ENCODE measurements at regions not wholly inside any gene's neighbourhood (a gene's known extent, or its start where the extent isn't known, plus 50 kb on each side); places are given as distances from the start of the nearest gene placed in this dataset.

DNA sequence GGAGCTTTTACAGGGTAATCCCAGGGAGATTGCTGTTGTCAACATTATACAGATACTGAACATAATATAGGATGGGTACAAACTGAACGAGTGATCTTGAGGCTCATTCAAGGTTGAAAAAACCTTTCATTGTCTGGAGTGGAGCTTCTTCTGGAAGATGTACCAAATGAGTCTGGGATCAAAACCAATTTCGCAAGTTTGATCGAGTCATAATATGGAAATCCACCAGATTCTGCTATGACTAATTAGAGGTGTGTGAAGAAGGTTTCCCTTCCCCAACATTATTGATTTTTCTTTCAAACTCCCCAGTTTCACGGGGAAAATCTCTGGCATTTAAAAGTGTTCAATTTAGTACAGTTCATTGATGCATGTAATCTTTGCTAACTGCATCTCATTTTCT lies 324.1 kb downstream of the ZFHX3 start:
- no peak overlapping the region for H2AFZ ChIP-seq (ENCODE audit: low read depth, low read length)
- no peaks in the 10 kb centered on the region for H3K27me3 ChIP-seq (ENCODE audit: control insufficient read depth in 2 of 2, insufficient read depth in 2 of 2, low read length in 2 of 2)
- WGBS (ENCODE audit: insufficient coverage, low coverage, missing lambda C conversion rate), result 57% methylated on average over 4 of the region's 4 CpGs
- no peaks in the 10 kb centered on the region for H3K9me1 ChIP-seq (ENCODE audit: control insufficient read depth, insufficient read depth, low read length)
- no peaks in the 10 kb centered on the region for H3K36me3 ChIP-seq (ENCODE audit: control insufficient read depth, insufficient read depth, low read length)
- H3K4me3 ChIP-seq, result no peak overlapping the region
- peaks cover 0 to 2% of the 10 kb centered on the region in 2 experiments; a peak in 1 of 5 replicates for H3K4me1 ChIP-seq (replicated peaks in 1 of 2; ENCODE audit: control insufficient read depth in 2 of 2, insufficient read depth in 2 of 2, low read length in 2 of 2)
- H3K79me2 ChIP-seq (ENCODE audit: control insufficient read depth, insufficient read depth, low read length), result no peaks in the 10 kb centered on the region
- in situ Hi-C loops (cut with MboI) (no loop called here), intact Hi-C loops (cut with micrococcal nuclease) (no loop called here)
- POLR2A ChIA-PET, result no interaction called here
- no peaks in the 10 kb centered on the region for H3K9me3 ChIP-seq (replicated peaks; ENCODE audit: control insufficient read depth, insufficient read depth, low read depth, low read length)
- no peak for FAIRE-seq
- no peak for ATAC-seq
- no peaks in the 10 kb centered on the region for H4K20me1 ChIP-seq (replicated peaks; ENCODE audit: control insufficient read depth, insufficient read depth, low read length)
- no peak overlapping the region for H3K27ac ChIP-seq (ENCODE audit: extremely low read depth, low read depth, low read length)
- no TSS peak for BruUV-seq (replicated peaks)
- CTCF ChIA-PET (ENCODE audit: low intra/inter-chr PET ratio), result no interaction called here
- H3K9ac ChIP-seq (ENCODE audit: insufficient read depth in 1 of 2, low read depth in 2 of 2, low read length in 2 of 2), result no peak overlapping the region
- H3K4me2 ChIP-seq (ENCODE audit: insufficient read depth, low read length), result no peak overlapping the region
- DNase-seq (ENCODE audit: extremely low read depth in 1 of 4, low spot score in 3 of 4), result no peak
- TF ChIP-seq TSC22D4 (tag; IDR thresholded peaks at IDR 0.05) (no peak), MBD2 (IDR thresholded peaks at IDR 0.05; ENCODE audit: borderline replicate concordance, low read depth) (no peak), COPS2 (conservative IDR thresholded peaks at IDR 0.05) (no peak), MXI1 (IDR thresholded peaks at IDR 0.05; ENCODE audit: low read depth, low read length) (no peak), ZNF175 (CRISPR knock-in tag; IDR thresholded peaks at IDR 0.05; ENCODE audit: low read depth) (no peak), C11orf30 (IDR thresholded peaks at IDR 0.05; ENCODE audit: low read depth) (no peak), ZFX (CRISPR knock-in tag; IDR thresholded peaks at IDR 0.05) (no peak)
- TF ChIP-seq, protein P1, sequence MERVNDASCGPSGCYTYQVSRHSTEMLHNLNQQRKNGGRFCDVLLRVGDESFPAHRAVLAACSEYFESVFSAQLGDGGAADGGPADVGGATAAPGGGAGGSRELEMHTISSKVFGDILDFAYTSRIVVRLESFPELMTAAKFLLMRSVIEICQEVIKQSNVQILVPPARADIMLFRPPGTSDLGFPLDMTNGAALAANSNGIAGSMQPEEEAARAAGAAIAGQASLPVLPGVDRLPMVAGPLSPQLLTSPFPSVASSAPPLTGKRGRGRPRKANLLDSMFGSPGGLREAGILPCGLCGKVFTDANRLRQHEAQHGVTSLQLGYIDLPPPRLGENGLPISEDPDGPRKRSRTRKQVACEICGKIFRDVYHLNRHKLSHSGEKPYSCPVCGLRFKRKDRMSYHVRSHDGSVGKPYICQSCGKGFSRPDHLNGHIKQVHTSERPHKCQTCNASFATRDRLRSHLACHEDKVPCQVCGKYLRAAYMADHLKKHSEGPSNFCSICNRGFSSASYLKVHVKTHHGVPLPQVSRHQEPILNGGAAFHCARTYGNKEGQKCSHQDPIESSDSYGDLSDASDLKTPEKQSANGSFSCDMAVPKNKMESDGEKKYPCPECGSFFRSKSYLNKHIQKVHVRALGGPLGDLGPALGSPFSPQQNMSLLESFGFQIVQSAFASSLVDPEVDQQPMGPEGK (CRISPR knock-in tag; IDR thresholded peaks at IDR 0.05; ENCODE audit: borderline replicate concordance), result no peak
- TF ChIP-seq, protein P2, sequence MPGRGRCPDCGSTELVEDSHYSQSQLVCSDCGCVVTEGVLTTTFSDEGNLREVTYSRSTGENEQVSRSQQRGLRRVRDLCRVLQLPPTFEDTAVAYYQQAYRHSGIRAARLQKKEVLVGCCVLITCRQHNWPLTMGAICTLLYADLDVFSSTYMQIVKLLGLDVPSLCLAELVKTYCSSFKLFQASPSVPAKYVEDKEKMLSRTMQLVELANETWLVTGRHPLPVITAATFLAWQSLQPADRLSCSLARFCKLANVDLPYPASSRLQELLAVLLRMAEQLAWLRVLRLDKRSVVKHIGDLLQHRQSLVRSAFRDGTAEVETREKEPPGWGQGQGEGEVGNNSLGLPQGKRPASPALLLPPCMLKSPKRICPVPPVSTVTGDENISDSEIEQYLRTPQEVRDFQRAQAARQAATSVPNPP (IDR thresholded peaks at IDR 0.05; ENCODE audit: borderline replicate concordance, insufficient read depth, insufficient read length), result no peak
- TF ChIP-seq, protein P3, sequence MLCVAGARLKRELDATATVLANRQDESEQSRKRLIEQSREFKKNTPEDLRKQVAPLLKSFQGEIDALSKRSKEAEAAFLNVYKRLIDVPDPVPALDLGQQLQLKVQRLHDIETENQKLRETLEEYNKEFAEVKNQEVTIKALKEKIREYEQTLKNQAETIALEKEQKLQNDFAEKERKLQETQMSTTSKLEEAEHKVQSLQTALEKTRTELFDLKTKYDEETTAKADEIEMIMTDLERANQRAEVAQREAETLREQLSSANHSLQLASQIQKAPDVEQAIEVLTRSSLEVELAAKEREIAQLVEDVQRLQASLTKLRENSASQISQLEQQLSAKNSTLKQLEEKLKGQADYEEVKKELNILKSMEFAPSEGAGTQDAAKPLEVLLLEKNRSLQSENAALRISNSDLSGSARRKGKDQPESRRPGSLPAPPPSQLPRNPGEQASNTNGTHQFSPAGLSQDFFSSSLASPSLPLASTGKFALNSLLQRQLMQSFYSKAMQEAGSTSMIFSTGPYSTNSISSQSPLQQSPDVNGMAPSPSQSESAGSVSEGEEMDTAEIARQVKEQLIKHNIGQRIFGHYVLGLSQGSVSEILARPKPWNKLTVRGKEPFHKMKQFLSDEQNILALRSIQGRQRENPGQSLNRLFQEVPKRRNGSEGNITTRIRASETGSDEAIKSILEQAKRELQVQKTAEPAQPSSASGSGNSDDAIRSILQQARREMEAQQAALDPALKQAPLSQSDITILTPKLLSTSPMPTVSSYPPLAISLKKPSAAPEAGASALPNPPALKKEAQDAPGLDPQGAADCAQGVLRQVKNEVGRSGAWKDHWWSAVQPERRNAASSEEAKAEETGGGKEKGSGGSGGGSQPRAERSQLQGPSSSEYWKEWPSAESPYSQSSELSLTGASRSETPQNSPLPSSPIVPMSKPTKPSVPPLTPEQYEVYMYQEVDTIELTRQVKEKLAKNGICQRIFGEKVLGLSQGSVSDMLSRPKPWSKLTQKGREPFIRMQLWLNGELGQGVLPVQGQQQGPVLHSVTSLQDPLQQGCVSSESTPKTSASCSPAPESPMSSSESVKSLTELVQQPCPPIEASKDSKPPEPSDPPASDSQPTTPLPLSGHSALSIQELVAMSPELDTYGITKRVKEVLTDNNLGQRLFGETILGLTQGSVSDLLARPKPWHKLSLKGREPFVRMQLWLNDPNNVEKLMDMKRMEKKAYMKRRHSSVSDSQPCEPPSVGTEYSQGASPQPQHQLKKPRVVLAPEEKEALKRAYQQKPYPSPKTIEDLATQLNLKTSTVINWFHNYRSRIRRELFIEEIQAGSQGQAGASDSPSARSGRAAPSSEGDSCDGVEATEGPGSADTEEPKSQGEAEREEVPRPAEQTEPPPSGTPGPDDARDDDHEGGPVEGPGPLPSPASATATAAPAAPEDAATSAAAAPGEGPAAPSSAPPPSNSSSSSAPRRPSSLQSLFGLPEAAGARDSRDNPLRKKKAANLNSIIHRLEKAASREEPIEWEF (CRISPR knock-in tag; IDR thresholded peaks at IDR 0.05), result no peak

Measured in K562 (cell line).